GM12873 (cell line): ENCODE measurements at regions not wholly inside any gene's neighbourhood (a gene's known extent, or its start where the extent isn't known, plus 50 kb on each side); places are given as distances from the start of the nearest gene placed in this dataset.
A peak's percentile ranks its signal among the peaks of the same experiment; 100 is the strongest.

Source experiments
- TF ChIP-seq, protein P1 (sequence below): IDR thresholded peaks from 2 replicates; pipeline ENCODE4 v1.5.1; 2012; ENCODE audit warnings: low read depth, mild to moderate bottlenecking, moderate library complexity, low read length, control low read depth; ENCODE audit not compliant: insufficient read depth; ENCODE audit errors: missing control alignments

DNA sequence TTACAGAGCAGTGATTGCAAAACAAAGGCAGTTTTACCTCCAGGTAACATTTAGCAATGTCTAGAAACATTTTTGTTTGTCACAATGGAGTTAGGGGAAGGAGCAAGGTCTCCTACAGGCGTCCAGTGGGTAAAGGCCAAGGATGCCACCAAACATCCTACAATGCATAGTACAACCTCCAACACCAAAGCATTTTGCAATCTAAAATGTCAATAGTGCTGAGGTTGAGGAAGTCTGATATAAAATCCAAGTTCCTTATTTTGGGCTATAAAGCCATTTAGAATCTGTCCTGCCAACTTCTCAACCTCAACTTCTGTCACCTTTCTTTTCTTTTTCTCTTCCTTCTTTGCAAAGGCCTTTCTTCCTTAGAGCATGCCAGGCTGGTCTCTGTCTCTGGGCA, 111.2 kb downstream of the FASLG start:
- TF ChIP-seq, protein P1, sequence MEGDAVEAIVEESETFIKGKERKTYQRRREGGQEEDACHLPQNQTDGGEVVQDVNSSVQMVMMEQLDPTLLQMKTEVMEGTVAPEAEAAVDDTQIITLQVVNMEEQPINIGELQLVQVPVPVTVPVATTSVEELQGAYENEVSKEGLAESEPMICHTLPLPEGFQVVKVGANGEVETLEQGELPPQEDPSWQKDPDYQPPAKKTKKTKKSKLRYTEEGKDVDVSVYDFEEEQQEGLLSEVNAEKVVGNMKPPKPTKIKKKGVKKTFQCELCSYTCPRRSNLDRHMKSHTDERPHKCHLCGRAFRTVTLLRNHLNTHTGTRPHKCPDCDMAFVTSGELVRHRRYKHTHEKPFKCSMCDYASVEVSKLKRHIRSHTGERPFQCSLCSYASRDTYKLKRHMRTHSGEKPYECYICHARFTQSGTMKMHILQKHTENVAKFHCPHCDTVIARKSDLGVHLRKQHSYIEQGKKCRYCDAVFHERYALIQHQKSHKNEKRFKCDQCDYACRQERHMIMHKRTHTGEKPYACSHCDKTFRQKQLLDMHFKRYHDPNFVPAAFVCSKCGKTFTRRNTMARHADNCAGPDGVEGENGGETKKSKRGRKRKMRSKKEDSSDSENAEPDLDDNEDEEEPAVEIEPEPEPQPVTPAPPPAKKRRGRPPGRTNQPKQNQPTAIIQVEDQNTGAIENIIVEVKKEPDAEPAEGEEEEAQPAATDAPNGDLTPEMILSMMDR, result no peak

DNA sequence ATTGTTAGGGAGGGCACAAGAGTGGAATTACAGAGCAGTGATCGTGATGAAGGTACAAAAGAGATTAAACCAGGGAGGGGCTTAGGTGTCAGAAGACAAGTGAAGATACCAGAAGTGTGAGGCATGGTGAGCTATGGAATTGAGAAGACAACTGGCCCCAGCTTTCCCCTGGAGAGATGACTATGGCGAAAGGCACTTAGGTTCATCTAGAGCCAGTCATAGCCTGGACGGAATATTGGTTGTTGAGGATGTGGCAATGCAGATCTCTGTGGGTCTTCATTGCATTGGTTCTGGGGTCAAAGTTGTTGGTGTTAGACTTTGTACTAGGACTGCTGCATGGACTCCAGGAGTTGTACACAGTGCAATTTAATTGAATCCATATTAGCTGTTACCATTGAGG, 115.7 kb downstream of the FASLG start:
- TF ChIP-seq, protein P1, result no peak

DNA sequence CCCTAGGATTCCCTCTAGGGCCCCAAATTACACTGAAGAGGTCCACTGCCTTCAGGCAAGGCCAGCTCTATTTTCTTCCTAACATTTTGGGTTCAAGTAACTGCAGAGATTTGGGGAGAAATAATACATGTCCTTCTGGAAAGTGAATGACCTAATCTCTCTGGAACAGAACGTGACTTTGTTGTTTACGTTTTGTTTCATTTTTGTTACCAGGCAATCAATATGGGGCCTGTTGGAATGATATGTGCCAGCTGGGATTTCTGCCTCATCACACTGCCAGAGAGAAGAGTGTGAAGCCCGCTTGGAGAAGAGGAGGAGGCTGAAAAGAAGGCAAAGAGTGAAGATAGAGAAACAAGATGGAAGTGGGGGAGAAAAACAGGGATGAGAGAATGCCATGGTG, 116.7 kb downstream of the FASLG start:
- TF ChIP-seq, protein P1, result no peak

DNA sequence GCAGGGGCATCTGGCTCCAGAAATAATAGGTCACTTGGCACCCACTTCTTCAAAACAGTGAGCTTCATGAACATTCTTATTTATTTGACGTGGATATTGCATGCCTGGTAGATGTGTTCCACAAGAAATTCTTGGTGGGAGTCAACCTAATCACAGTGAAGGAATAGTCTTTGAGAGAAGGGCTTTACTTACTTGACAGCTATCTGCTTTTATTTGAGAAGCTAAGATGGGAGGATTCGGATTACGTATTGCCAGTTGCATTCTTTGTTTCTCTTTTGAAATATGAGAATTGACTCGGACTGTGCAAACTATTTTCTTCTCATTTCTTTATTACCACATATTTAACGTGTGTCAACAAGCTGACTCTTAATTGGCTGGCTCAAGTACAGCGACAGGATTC, 117.2 kb downstream of the FASLG start:
- TF ChIP-seq, protein P1, result no peak

DNA sequence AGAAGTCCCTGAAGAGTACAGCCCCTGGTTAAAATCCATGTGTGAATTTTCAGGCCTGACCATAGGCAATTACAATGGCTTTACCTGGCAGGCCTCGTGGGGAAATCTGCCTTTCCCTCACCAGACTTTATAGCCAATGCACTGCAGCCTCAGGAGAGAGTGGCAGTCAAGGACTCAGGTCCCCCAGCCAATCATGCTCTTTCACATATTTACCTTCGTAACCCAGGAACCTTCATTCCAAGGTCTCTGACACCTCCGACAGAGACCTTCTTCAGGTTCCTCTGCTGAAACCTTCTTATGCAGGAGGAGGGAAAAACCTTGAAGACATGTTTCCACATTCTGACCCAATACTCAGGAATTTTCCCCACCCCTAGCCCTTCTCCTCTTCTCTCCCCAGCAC, 118.9 kb downstream of the FASLG start:
- TF ChIP-seq, protein P1, result no peak

DNA sequence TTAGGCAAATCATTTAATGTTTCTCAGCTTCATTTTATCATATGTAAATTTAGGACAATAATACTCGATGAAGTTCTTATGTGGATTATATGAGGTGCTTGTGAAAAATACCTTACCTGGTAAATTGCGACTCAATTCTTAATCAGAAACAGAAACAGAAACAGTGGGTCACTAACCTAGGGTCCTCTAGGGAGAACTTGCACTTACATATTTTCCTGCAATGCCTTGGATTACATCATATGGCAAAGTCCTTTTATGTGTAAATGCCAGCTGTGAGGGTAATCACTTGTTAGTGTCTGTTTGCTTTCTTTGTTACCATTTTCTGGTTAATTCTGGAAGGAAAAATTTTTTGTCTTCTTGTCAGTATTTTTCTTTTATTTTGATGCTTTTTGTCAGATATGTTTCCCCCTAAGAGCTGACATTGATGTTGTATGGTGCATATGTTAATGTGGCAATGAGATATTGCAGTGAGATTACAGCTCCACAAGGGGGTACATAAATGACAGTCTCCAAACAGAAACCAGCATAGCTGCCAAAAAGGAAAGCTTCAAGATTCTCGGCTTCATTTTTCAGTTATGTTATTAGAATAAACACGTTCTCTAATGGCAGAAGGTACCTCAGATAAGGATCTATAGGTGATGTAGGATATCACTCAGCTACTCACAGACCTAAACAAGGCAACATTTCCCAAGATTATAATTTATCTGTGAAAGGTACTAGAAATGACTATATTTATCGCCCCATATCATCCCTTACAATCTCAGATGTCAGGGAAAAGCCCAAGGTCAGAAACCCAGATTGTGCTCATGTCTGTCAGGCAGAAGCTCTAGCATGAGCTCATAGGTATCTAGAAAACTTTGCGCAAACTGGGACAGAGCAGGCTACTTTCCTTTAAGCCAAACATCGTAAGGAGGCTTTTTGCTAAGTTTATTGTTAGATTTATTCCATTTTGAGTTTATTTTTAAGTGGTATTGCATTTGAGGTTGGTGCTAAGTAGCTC, 119.9 kb downstream of the FASLG start:
- TF ChIP-seq, protein P1, result peak; percentile 42

DNA sequence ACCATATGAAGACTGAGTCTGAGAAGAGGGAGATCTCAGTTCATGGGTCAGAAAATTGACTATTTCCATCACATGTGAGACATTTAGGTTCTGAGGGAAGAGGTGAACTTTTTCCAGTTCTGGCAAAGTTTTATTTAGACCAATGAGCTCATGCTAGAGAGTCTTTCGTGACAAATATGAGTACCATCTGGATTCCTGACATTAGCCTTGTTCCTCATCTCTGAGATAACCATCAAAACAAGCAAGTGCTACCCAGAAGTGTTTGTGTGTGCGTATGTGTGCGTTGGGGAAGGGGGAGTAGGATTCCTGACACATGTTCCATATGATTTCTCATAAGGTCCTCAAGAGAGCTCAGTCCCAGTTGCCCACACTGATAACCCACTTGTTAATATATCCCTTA, 120.6 kb downstream of the FASLG start:
- TF ChIP-seq, protein P1, result no peak
